Body of pancreas (tissue), 4 donors: ENCODE measurements at regions not wholly inside any gene's neighbourhood (a gene's known extent, or its start where the extent isn't known, plus 50 kb on each side); places are given as distances from the start of the nearest gene placed in this dataset.

Source experiments
- ATAC-seq: fragments of 150-250 bp; one replicate; pipeline ENCODE4 v1.9.1; 2016
- DNase-seq, 4 donors: peaks; one replicate each; pipeline ENCODE4 v3.0.0-alpha.2; 2019
- H3K27ac ChIP-seq, 4 donors: fragments of 200-600 bp; sonication (generic); 1 replicate in 3 of 4; 2 replicates in 1 of 4; pipeline versions ENCODE4 v1.5.1 to v1.6.1; 2016 to 2019; ENCODE audit warnings: mild to moderate bottlenecking in 1 of 4, mixed read lengths in 1 of 4, moderate library complexity in 1 of 4
- H3K27me3 ChIP-seq, 2 donors: fragments of 200-600 bp; sonication (generic); one replicate each; pipeline ENCODE4 v1.6.0; 2016; ENCODE audit warnings: mild to moderate bottlenecking in 1 of 2
- H3K36me3 ChIP-seq, 2 donors: fragments of 200-600 bp; sonication (generic); replicated peaks in 1 of 2; 2 replicates each; pipeline ENCODE4 v1.5.1; 2016; ENCODE audit warnings: low read depth in 2 of 2; ENCODE audit not compliant: insufficient read depth in 1 of 2
- H3K4me1 ChIP-seq: fragments of 200-600 bp; sonication (generic); one replicate; pipeline ENCODE4 v1.6.0; 2016
- H3K4me3 ChIP-seq, 2 donors: fragments of 200-600 bp; sonication (generic); 1 replicate in 1 of 2; 2 replicates in 1 of 2; pipeline ENCODE4 v1.5.1; 2016 to 2019
- H3K9me3 ChIP-seq, 3 donors: fragments of 200-600 bp; sonication (generic); 1 replicate in 2 of 3; 2 replicates in 1 of 3; pipeline ENCODE4 v1.5.1; 2016
- POLR2A ChIP-seq, 3 donors: fragments of 450-650 bp; IDR thresholded peaks; one replicate each; pipeline ENCODE4 v1.6.1; 2016; ENCODE audit warnings: antibody characterized with exemption in 3 of 3, mild to moderate bottlenecking in 2 of 3
- WGBS, 2 donors: methylation state at CpG; one replicate each; pipeline ENCODE4 v1.1.5; 2017; 5-methylcytosine and 5-hydroxymethylcytosine counted together
- intact Hi-C: fragments of 100-400 bp; cut with DNase I; formaldehyde crosslinking; loops from one replicate; pipeline ENCODE4 v1.15.1; 2023
- TF ChIP-seq, protein P1 (sequence below), 7 experiments: fragments of 450-650 bp in 4 of 7; fragments of 200-600 bp in 3 of 7; sonication (generic) in 3 of 7; IDR thresholded peaks; one replicate each; pipeline ENCODE4 v1.5.1; 2016 to 2019; ENCODE audit warnings: antibody characterized with exemption in 7 of 7

DNA sequence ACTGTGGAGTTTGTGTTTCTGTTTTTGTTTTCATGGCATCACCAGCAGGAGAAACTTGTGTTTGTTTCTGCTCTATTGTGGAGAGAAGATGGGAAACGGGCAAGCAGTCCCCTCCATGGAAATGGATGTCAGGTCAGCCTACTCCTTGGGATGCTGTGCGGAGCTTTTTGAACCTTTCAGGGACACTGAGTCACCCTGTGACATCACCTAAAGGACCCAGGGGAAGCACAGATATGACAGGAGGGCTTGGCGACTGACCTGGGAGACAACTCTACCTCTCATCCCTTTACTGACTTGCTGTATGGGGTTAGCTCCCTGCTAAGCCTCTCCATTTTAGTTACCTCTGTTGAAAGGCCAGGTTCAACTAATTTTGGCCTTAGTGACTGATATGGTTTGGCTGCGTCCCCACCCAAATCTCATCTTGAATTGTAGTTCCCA, 706.9 kb upstream of the TMEM132C start:
- Histone ChIP-seq H3K27me3 (no peaks in the 10 kb centered on the region), H3K9me3 (no peaks in the 10 kb centered on the region), H3K27ac (no peak overlapping the region), H3K4me1 (no peaks in the 10 kb centered on the region), H3K4me3 (no peak overlapping the region), H3K36me3 (no peaks in the 10 kb centered on the region)
- intact Hi-C loops: no loop called here
- no peak for DNase-seq
- TF ChIP-seq POLR2A (IDR thresholded peaks at IDR 0.05): no peak
- TF ChIP-seq, protein P1, sequence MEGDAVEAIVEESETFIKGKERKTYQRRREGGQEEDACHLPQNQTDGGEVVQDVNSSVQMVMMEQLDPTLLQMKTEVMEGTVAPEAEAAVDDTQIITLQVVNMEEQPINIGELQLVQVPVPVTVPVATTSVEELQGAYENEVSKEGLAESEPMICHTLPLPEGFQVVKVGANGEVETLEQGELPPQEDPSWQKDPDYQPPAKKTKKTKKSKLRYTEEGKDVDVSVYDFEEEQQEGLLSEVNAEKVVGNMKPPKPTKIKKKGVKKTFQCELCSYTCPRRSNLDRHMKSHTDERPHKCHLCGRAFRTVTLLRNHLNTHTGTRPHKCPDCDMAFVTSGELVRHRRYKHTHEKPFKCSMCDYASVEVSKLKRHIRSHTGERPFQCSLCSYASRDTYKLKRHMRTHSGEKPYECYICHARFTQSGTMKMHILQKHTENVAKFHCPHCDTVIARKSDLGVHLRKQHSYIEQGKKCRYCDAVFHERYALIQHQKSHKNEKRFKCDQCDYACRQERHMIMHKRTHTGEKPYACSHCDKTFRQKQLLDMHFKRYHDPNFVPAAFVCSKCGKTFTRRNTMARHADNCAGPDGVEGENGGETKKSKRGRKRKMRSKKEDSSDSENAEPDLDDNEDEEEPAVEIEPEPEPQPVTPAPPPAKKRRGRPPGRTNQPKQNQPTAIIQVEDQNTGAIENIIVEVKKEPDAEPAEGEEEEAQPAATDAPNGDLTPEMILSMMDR (IDR thresholded peaks at IDR 0.05): no peak
- no peak for ATAC-seq
- 73 to 82% methylated on average over 3 to 4 of the region's 4 CpGs for WGBS, 2 donors

DNA sequence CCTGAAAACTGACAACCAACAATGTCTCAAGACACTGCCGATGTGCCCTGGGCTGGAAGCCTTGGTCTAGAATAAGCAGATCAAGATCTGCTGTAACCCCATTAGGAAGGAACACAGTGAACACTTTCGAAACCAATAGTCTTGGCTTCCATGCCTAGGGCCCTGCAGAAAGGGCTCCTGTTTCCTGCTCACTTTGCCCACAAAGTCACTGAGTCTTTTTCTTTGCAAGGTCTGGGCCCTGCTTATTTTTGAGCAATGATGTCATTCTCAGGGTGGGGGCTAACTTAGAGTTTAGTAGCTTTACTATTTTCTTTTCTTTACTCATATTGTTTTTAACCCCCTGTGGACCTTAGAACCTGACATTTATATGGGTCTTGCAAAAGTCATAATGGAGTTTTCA, 704.2 kb upstream of the TMEM132C start:
- ATAC-seq (no peak), DNase-seq (no peak)
- no peaks in the 10 kb centered on the region for H3K36me3 ChIP-seq
- H3K4me1 ChIP-seq: no peaks in the 10 kb centered on the region
- no peak for TF ChIP-seq POLR2A (IDR thresholded peaks at IDR 0.05)
- TF ChIP-seq, protein P1 (IDR thresholded peaks at IDR 0.05): no peak
- H3K27ac ChIP-seq: no peak overlapping the region
- 63 to 80% methylated on average over 1 to 2 of the region's 2 CpGs for WGBS, 2 donors
- no peaks in the 10 kb centered on the region for H3K9me3 ChIP-seq
- H3K27me3 ChIP-seq: no peaks in the 10 kb centered on the region
- intact Hi-C loops: no loop called here
- no peak overlapping the region for H3K4me3 ChIP-seq

DNA sequence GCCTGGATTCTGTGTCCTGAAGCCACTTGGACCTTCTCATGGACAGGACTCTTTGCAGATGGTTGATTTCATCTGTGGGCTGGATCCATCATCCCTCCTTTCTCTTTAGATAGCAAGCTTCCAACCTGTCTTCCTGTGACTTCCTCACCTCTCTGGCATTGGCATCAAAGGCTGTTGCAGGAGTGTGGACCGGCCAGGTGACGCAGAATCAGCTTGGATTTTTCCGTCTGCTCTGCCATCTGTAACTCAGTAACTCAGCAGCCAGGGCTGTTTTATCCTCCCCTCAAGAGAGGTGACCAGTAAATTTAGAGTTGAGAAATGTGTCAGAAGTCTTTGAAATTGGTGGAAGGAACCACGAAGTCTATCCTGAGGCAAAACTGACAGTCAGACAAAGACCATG, 701.7 kb upstream of the TMEM132C start:
- 58 to 78% methylated on average over 4 of the region's 4 CpGs for WGBS, 2 donors

DNA sequence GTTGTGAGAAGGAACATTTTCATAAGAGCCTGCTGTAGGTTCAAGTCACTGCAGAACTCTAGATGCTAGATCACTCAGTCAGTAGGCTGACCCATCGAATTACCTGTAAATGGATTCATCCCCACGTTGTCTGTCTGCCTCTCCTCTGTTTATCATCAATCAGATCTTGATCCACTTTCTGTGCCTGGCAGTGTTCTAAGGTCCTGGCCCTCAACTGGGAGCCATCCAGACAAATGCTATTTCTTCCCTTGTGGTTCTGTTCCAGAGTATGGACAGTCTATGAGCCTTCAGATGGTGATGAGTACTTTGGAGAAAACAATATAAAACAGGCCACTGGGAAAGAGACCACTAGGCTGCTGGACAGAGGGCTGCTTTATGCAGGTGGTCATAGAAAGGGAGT, 699.4 kb upstream of the TMEM132C start:
- Histone ChIP-seq H3K27ac (no peak overlapping the region), H3K27me3 (no peaks in the 10 kb centered on the region), H3K9me3 (no peaks in the 10 kb centered on the region), H3K4me1 (no peaks in the 10 kb centered on the region), H3K4me3 (no peak overlapping the region), H3K36me3 (no peaks in the 10 kb centered on the region)
- no peak for TF ChIP-seq POLR2A (IDR thresholded peaks at IDR 0.05)
- TF ChIP-seq, protein P1 (IDR thresholded peaks at IDR 0.05): no peak
- DNase-seq (no peak), ATAC-seq (no peak)
- intact Hi-C loops: no loop called here
- WGBS, 2 donors: 49 to 51% methylated on average over 2 of the region's 2 CpGs

More for the DNA sequence above, 701.7 kb upstream of the TMEM132C start:
- H3K36me3 ChIP-seq: no peaks in the 10 kb centered on the region
- H3K27ac ChIP-seq: no peak overlapping the region
- H3K4me3 ChIP-seq: no peak overlapping the region
- no peaks in the 10 kb centered on the region for H3K9me3 ChIP-seq
- no peak for TF ChIP-seq POLR2A (IDR thresholded peaks at IDR 0.05)
- TF ChIP-seq, protein P1 (IDR thresholded peaks at IDR 0.05): no peak
- ATAC-seq: no peak
- no peaks in the 10 kb centered on the region for H3K4me1 ChIP-seq
- intact Hi-C loops: no loop called here
- H3K27me3 ChIP-seq: no peaks in the 10 kb centered on the region
- no peak for DNase-seq

DNA sequence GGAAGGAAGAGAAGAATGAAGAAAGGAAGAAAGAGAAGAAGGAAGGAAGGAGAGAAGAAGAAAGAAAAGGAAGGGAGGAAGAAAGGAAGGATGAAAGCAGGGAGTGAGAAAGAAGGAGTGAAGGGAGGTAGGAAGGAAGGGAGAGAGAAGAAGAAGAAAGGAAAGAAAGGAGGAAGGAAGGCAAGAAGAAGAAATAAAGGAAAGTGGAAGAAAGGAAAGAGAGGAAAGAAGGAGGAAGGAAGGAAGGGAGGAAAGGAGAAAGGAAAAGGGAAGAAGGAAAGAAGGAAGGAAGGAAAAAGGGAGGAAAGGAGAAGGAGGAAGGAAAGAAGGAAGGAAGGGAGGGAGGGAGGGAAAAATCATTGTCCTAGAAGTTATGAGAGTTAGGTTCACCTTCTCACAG, 696.6 kb upstream of the TMEM132C start:
- DNase-seq: no peak
- no peak for ATAC-seq
- TF ChIP-seq, protein P1 (IDR thresholded peaks at IDR 0.05): no peak
- TF ChIP-seq POLR2A (IDR thresholded peaks at IDR 0.05): no peak
- H3K9me3 ChIP-seq: no peaks in the 10 kb centered on the region
- no peak overlapping the region for H3K27ac ChIP-seq
- no peaks in the 10 kb centered on the region for H3K27me3 ChIP-seq
- intact Hi-C loops: no loop called here
- no peaks in the 10 kb centered on the region for H3K36me3 ChIP-seq
- H3K4me1 ChIP-seq: no peaks in the 10 kb centered on the region
- H3K4me3 ChIP-seq: no peak overlapping the region
